Retinal pigment epithelial cell (primary cell): ENCODE measurements at regions not wholly inside any gene's neighbourhood (a gene's known extent, or its start where the extent isn't known, plus 50 kb on each side); places are given as distances from the start of the nearest gene placed in this dataset.

Source experiments
- DNase-seq: peaks from one replicate; pipeline ENCODE4 v3.0.0-alpha.2; 2010; ENCODE audit warnings: low read depth
- H3K4me3 ChIP-seq: 2 replicates; pipeline ENCODE4 v1.5.1; 2011; ENCODE audit warnings: mild to moderate bottlenecking, low read length, control low read depth, moderate library complexity
- TF ChIP-seq, protein P1 (sequence below): conservative IDR thresholded peaks from 2 replicates; pipeline ENCODE4 v1.5.1; 2011; ENCODE audit warnings: low read depth, low read length, control low read depth, inconsistent platforms

- no peak overlapping the region for H3K4me3 ChIP-seq
- TF ChIP-seq, protein P1, sequence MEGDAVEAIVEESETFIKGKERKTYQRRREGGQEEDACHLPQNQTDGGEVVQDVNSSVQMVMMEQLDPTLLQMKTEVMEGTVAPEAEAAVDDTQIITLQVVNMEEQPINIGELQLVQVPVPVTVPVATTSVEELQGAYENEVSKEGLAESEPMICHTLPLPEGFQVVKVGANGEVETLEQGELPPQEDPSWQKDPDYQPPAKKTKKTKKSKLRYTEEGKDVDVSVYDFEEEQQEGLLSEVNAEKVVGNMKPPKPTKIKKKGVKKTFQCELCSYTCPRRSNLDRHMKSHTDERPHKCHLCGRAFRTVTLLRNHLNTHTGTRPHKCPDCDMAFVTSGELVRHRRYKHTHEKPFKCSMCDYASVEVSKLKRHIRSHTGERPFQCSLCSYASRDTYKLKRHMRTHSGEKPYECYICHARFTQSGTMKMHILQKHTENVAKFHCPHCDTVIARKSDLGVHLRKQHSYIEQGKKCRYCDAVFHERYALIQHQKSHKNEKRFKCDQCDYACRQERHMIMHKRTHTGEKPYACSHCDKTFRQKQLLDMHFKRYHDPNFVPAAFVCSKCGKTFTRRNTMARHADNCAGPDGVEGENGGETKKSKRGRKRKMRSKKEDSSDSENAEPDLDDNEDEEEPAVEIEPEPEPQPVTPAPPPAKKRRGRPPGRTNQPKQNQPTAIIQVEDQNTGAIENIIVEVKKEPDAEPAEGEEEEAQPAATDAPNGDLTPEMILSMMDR: no peak
- no peak for DNase-seq
These were observed 487.2 kb downstream of the FAT4 start for GRCh38 chr4:125801924-125802323.

DNA sequence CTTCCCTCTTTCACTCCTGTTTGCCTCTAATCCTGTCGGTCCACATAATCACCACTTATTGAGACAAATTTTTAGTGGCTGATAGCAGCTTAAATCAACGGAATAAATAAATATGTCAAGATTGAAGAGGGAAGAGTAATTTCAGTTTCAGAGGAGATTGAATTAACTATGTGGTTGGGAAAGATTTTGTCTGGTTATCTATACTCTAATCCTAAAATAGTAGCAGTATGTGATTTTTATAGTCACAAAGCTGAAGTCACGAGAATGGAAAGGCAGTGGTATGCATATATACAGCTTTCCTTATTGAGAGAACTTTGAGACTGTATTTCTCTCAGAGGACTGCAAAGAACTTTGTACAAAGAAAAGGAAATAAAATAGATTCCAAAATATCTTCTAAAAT lies 493.3 kb downstream of the FAT4 start:
- TF ChIP-seq, protein P1: no peak
- H3K4me3 ChIP-seq: no peak overlapping the region
- no peak for DNase-seq

DNA sequence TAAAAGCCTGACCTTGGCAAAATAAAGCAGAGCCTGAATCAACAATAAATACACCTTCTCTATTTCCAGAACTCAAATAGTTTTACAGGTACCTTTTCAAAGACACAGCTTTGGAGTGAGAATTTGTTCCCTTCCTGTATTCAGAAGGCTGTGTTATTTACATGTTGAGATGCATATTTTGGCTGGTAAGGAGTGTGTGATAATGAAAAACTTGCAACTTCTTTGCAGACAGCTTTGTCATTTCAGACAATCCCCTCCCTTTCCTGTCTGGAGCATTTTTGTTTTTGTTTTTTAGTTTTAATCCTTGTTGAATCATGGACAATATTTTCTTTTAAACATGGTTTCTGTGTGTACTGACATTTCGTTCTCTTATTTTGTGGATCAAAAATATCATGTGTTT lies 493.8 kb downstream of the FAT4 start:
- no peak for DNase-seq

DNA sequence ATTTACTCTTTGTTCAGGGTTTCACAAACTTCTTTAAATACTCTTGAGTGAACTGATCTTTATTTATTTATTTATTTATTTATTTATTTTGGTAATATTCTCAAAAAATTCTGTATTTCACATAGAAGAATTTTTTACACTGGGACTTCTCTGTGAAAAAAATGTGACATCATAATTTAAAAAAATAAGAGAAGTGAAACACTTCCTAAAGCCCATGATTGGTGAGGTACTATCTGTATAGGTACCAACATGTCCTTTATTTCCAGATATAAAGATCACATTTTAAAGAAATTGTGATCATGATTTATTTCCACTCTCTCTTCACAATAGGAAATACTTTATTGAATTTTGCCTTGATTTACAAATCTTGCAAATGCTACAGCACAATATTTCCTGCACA lies 497.1 kb downstream of the FAT4 start:
- no peak overlapping the region for H3K4me3 ChIP-seq
- no peak for DNase-seq
- TF ChIP-seq, protein P1: no peak

More for the DNA sequence above, 493.8 kb downstream of the FAT4 start:
- H3K4me3 ChIP-seq: no peak overlapping the region
- TF ChIP-seq, protein P1: no peak

DNA sequence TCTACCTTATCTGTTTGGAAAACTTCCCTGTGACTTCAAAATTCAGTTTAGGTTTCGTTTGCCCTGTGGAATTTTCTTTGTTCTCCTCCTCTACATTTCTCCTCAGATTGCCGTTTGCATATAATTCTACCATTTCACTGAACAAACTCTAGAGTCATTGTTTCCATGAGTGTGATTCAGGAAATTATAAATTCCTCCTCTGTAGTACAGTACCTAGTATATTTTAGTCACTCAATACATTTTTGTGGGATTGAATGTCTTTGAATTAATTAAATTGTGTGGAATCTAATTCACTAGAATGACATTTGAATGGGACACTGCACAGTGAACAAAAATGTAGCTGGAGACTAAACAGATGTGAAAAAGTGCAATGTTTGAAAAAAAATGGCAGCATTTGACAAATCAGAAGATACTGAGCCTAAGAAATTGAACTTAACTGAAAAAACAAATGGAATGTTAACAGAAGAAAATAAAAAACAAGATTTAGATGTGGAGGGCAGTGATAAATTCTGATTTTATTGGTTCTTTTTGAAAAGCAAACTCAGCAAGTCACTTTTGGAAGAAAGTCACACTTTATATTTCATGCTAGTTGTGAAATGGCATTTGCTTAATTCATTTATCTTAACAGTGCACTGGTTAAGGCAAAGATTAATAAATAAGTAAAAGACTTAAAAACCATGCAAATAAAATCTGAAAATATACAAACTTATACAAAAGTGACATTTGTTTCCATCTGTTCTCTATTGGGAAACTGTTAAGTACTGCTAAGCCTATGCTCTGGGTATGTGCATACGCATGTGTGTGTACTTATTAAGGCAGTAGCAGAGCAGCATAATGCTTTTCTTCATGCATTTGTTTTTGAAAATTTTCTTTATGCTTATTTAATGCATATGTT lies 512.3 kb downstream of the FAT4 start:
- TF ChIP-seq, protein P1: no peak
- H3K4me3 ChIP-seq: no peak overlapping the region
- DNase-seq: no peak

DNA sequence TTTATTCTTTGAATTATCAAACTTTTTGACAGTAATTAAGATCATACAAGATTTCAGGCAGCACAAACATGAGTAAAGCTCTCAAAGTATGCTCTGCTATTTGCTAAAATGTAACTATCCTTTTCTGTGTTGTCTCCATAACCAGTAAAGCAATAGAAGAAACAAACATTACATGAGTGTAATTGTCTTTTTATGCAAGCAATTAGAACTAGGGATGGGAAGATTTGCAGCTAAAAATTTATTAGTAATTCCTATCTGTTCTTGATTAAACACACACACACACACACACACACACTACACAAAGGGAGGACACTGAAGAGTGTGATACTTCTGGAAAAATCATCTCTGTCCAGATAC lies 512.9 kb downstream of the FAT4 start:
- no peak for DNase-seq
- no peak overlapping the region for H3K4me3 ChIP-seq
- TF ChIP-seq, protein P1: no peak

DNA sequence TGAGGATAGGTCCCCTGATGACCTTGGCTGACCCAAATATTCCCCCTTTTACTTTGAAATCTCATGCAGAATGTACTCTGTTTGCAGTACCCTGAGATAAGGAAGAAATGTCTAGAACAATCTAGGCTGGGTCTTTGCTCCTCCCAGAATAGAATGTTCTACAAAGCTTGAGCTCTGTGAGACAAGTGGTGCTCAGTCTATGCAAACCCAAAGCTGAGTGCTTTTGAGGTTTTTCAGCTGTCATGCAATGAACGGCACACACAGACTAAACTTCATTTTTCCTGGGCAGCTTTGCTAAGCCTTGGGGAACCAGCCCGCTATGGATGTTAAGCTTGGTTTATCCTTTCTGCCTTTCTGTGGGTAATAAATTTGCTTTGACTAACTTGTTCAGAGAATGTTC lies 513.6 kb downstream of the FAT4 start:
- no peak overlapping the region for H3K4me3 ChIP-seq
- DNase-seq: no peak
- TF ChIP-seq, protein P1: no peak
